AG04450 (cell line): ENCODE measurements at regions not wholly inside any gene's neighbourhood (a gene's known extent, or its start where the extent isn't known, plus 50 kb on each side); places are given as distances from the start of the nearest gene placed in this dataset.

Experiments
- CTCF ChIA-PET: fragments of 300-600, 350-600 bp; formaldehyde crosslinking; extraction: SDS; loops from one replicate; lab custom pipeline; 2022; ENCODE audit warnings: antibody characterized with exemption, inconsistent platforms; lab: Charles Lee
- POLR2A ChIA-PET: fragments of 350-600 bp; formaldehyde crosslinking; extraction: SDS; loops from one replicate; lab custom pipeline; 2021; ENCODE audit warnings: antibody characterized with exemption, inconsistent platforms; lab: Yijun Ruan, JAX
- DNase-seq: peaks from one replicate; pipeline ENCODE4 v3.0.0-alpha.2; 2011; ENCODE audit warnings: low read depth, low spot score
- H3K27ac ChIP-seq: one replicate; pipeline ENCODE4 v1.5.1; 2012; ENCODE audit warnings: low read depth, low read length, control low read depth
- H3K27me3 ChIP-seq: one replicate; pipeline ENCODE4 v1.6.0; 2012; ENCODE audit warnings: low read length; ENCODE audit not compliant: control insufficient read depth, insufficient read depth
- H3K4me3 ChIP-seq: 2 replicates; pipeline ENCODE4 v1.5.1; 2011; ENCODE audit warnings: mild to moderate bottlenecking, low read depth, low read length, control low read depth
- H3K9me3 ChIP-seq: 2 replicates; pipeline ENCODE4 v1.5.1; 2012; ENCODE audit warnings: low read length; ENCODE audit not compliant: control insufficient read depth, insufficient read depth
- CTCF ChIP-seq: IDR thresholded peaks from 2 replicates; pipeline ENCODE4 v1.5.1; 2011; ENCODE audit warnings: low read depth, low read length, control low read depth, inconsistent platforms

- no peak for DNase-seq
- Histone ChIP-seq H3K9me3 (no peaks in the 10 kb centered on the region), H3K27me3 (no peaks in the 10 kb centered on the region), H3K27ac (no peak overlapping the region), H3K4me3 (no peak overlapping the region)
- TF ChIP-seq CTCF = no peak
- ChIA-PET POLR2A (no interaction called here), CTCF (no interaction called here)
Measured at GRCh38 chr18:45458033-45458432, 157.2 kb upstream of the SLC14A2 start.

GRCh38 chr18:45462179-45462578 is 153.1 kb upstream of the SLC14A2 start:
- POLR2A ChIA-PET = no interaction called here
- CTCF ChIA-PET = no interaction called here
- no peak for DNase-seq
- Histone ChIP-seq H3K4me3 (no peak overlapping the region), H3K27ac (no peak overlapping the region), H3K27me3 (peaks cover 2% of the 10 kb centered on the region), H3K9me3 (no peaks in the 10 kb centered on the region)
- TF ChIP-seq CTCF = no peak

- H3K4me3 ChIP-seq = no peak overlapping the region
- no peak for TF ChIP-seq CTCF
- no peaks in the 10 kb centered on the region for H3K9me3 ChIP-seq
- H3K27me3 ChIP-seq = peaks cover 2% of the 10 kb centered on the region
- DNase-seq = no peak
- H3K27ac ChIP-seq = no peak overlapping the region
- ChIA-PET POLR2A (no interaction called here), CTCF (no interaction called here)
Measured at GRCh38 chr18:45463451-45463850, 151.8 kb upstream of the SLC14A2 start.

- ChIA-PET CTCF (no interaction called here), POLR2A (no interaction called here)
- H3K27me3 ChIP-seq = peaks cover 2% of the 10 kb centered on the region
- H3K27ac ChIP-seq = no peak overlapping the region
- no peak for TF ChIP-seq CTCF
- DNase-seq = no peak
- no peak overlapping the region for H3K4me3 ChIP-seq
- no peaks in the 10 kb centered on the region for H3K9me3 ChIP-seq
Measured at GRCh38 chr18:45464619-45465018, 150.7 kb upstream of the SLC14A2 start.

- Histone ChIP-seq H3K27ac (no peak overlapping the region), H3K9me3 (no peaks in the 10 kb centered on the region), H3K4me3 (no peak overlapping the region), H3K27me3 (peaks cover 2% of the 10 kb centered on the region)
- ChIA-PET CTCF (no interaction called here), POLR2A (no interaction called here)
- no peak for DNase-seq
- TF ChIP-seq CTCF = no peak
Measured at GRCh38 chr18:45467293-45467692, 148.0 kb upstream of the SLC14A2 start.
